ENCODE measurements at regions not wholly inside any gene's neighbourhood (a gene's known extent, or its start where the extent isn't known, plus 50 kb on each side); places are given as distances from the start of the nearest gene placed in this dataset.

- TF ChIP-seq CTCF (IDR thresholded peaks at IDR 0.05) (no peak), ZBTB43 (CRISPR knock-in tag; IDR thresholded peaks at IDR 0.05) (no peak), PRRX2 (CRISPR knock-in tag; IDR thresholded peaks at IDR 0.05) (no peak), KAT7 (CRISPR knock-in tag; IDR thresholded peaks at IDR 0.05; ENCODE audit: borderline replicate concordance) (no peak), E2F4 (CRISPR knock-in tag; IDR thresholded peaks at IDR 0.05; ENCODE audit: borderline replicate concordance, low read depth) (no peak), FOXP4 (CRISPR knock-in tag; IDR thresholded peaks at IDR 0.05) (no peak), GTF2I (CRISPR knock-in tag; conservative IDR thresholded peaks at IDR 0.05) (no peak), ARID4B (CRISPR knock-in tag; IDR thresholded peaks at IDR 0.05; ENCODE audit: borderline replicate concordance) (no peak), ESRRA (CRISPR knock-in tag; IDR thresholded peaks at IDR 0.05; ENCODE audit: borderline replicate concordance) (no peak), FOXJ3 (CRISPR knock-in tag; IDR thresholded peaks at IDR 0.05; ENCODE audit: borderline replicate concordance) (no peak), GRHL2 (CRISPR knock-in tag; IDR thresholded peaks at IDR 0.05; ENCODE audit: insufficient replicate concordance, severe bottlenecking) (no peak)
Observed at GRCh38 chr4:10201381-10202223, 85.0 kb upstream of the WDR1 start.

Measured in WTC11 (cell line).